GM12891 (cell line): ENCODE measurements at regions not wholly inside any gene's neighbourhood (a gene's known extent, or its start where the extent isn't known, plus 50 kb on each side); places are given as distances from the start of the nearest gene placed in this dataset.

ENCODE experiments used
- PAX5 ChIP-seq: IDR thresholded peaks from 2 replicates; pipeline ENCODE4 v1.6.1; 2011; ENCODE audit warnings: low read length, moderate library complexity, mild to moderate bottlenecking; ENCODE audit not compliant: insufficient read depth, severe bottlenecking
- POLR2A ChIP-seq: IDR thresholded peaks from 2 replicates; pipeline ENCODE4 v1.6.1; 2011; ENCODE audit warnings: low read depth, low read length, control low read depth
- POLR2AphosphoS5 ChIP-seq: IDR thresholded peaks from 2 replicates; pipeline ENCODE4 v1.6.1; 2011; ENCODE audit warnings: low read depth, low read length, control low read depth
- POU2F2 ChIP-seq: IDR thresholded peaks from 2 replicates; pipeline ENCODE4 v1.6.1; 2011; ENCODE audit warnings: low read depth, mild to moderate bottlenecking, control low read depth, low read length, moderate library complexity
- TAF1 ChIP-seq: IDR thresholded peaks from 2 replicates; pipeline ENCODE4 v1.6.1; 2011; ENCODE audit warnings: low read depth, low read length, control low read depth

DNA sequence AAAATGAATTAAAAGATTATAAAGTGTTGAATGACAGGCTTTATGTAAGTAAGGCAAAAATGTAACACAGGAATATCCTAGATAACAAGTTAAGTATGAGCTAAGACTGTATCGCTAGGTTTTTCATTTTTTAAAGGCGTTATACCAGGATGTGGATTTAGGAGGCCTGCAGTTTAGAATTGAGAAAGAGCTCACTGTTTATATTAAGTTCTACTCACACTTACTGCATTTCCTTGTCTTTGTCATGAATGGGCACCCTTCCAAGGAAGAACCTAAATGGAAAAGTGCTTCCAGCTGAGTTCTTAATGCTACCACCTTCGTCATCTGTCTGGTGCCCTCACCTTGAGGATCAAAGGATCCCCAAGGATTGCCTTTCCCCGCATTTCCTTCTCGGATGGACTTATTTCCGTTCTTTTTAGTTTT, 148.7 kb downstream of the SOX4 start:
- no peak for TF ChIP-seq POLR2AphosphoS5
- TF ChIP-seq POLR2A, result no peak
- no peak for TF ChIP-seq POU2F2
- TF ChIP-seq TAF1, result no peak
- TF ChIP-seq PAX5, result no peak
